Pons (tissue), 1 donor: ENCODE measurements at regions not wholly inside any gene's neighbourhood (a gene's known extent, or its start where the extent isn't known, plus 50 kb on each side); places are given as distances from the start of the nearest gene placed in this dataset.
A peak's percentile ranks its signal among the peaks of the same experiment; 100 is the strongest.
"Not testable (repeated sequence)": the region's sequence is repeated elsewhere in the genome, so short reads cannot be mapped to it uniquely, and the experiment has no call there.

ENCODE experiments used
- DNase-seq: peaks from one replicate; pipeline ENCODE4 v3.0.0-alpha.2; 2016; ENCODE audit warnings: low spot score

GRCh38 chr22:25395468-25395867, 169.0 kb upstream of the GRK3 start:
- DNase-seq = no peak

GRCh38 chr22:25395915-25396314, 168.6 kb upstream of the GRK3 start:
- DNase-seq = no peak

- no peak for DNase-seq
Measured at GRCh38 chr22:25396615-25397200, 167.8 kb upstream of the GRK3 start.

GRCh38 chr22:25397616-25398015, 166.9 kb upstream of the GRK3 start:
- no peak for DNase-seq

GRCh38 chr22:25398591-25399062, 165.8 kb upstream of the GRK3 start:
- DNase-seq = not testable (repeated sequence)

GRCh38 chr22:25399649-25400151, 164.8 kb upstream of the GRK3 start:
- DNase-seq = no peak

- no peak for DNase-seq
Measured at GRCh38 chr22:25402160-25402500, 162.3 kb upstream of the GRK3 start.

GRCh38 chr22:25402501-25403283, 161.8 kb upstream of the GRK3 start:
- DNase-seq = no peak

- no peak for DNase-seq
Measured at GRCh38 chr22:25403284-25403810, 161.1 kb upstream of the GRK3 start.

GRCh38 chr22:25403811-25404471, 160.5 kb upstream of the GRK3 start:
- DNase-seq = no peak

GRCh38 chr22:25404556-25404927, 159.9 kb upstream of the GRK3 start:
- no peak for DNase-seq

GRCh38 chr22:25404928-25405816, 159.3 kb upstream of the GRK3 start:
- DNase-seq = peak; percentile 32

GRCh38 chr22:25405841-25406509, 158.5 kb upstream of the GRK3 start:
- DNase-seq = no peak

- DNase-seq = peak; percentile 23
Measured at GRCh38 chr22:25406510-25407210, 157.8 kb upstream of the GRK3 start.

- DNase-seq = no peak
Measured at GRCh38 chr22:25407226-25407858, 157.1 kb upstream of the GRK3 start.

- no peak for DNase-seq
Measured at GRCh38 chr22:25407859-25408229, 156.6 kb upstream of the GRK3 start.

GRCh38 chr22:25409240-25409639, 155.2 kb upstream of the GRK3 start:
- no peak for DNase-seq

- no peak for DNase-seq
Measured at GRCh38 chr22:25410849-25411248, 153.6 kb upstream of the GRK3 start.

GRCh38 chr22:25413620-25414019, 150.9 kb upstream of the GRK3 start:
- no peak for DNase-seq

- DNase-seq = not testable (repeated sequence)
Measured at GRCh38 chr22:25415731-25416130, 148.7 kb upstream of the GRK3 start.
